NOMO-1 treated with DMSO at 0.1 percent for 48 hours (cell line): ENCODE measurements at regions not wholly inside any gene's neighbourhood (a gene's known extent, or its start where the extent isn't known, plus 50 kb on each side); places are given as distances from the start of the nearest gene placed in this dataset.
A peak's percentile ranks its signal among the peaks of the same experiment; 100 is the strongest.

ENCODE experiments used
- DNase-seq: peaks from one replicate; lab custom pipeline; 2025; ENCODE audit not compliant: unreplicated experiment; lab: John Stamatoyannopoulos, UW

- DNase-seq, result peak; percentile 28
These were observed 203.3 kb upstream of the NUDT4 start for GRCh38 chr12:93174473-93174872.

DNA sequence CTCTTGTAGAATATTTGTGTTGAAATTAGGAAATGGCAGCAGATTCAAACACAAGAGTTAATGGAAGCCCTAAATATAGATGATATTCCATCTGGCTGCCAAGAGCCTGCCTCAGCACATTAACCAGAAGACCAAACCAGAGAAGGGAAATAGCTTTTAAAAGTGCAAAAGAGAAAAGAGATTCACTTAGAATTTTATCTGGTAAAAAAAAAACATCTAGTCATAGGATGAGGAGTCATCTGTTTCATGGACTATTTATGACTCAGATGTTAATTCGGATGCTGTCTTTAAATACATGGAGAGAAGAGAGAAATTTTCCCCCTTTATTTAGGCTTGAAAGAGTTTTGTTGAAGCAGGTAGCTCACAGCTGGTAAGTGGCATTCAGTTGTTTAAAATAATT, 201.6 kb upstream of the NUDT4 start:
- no peak for DNase-seq

DNA sequence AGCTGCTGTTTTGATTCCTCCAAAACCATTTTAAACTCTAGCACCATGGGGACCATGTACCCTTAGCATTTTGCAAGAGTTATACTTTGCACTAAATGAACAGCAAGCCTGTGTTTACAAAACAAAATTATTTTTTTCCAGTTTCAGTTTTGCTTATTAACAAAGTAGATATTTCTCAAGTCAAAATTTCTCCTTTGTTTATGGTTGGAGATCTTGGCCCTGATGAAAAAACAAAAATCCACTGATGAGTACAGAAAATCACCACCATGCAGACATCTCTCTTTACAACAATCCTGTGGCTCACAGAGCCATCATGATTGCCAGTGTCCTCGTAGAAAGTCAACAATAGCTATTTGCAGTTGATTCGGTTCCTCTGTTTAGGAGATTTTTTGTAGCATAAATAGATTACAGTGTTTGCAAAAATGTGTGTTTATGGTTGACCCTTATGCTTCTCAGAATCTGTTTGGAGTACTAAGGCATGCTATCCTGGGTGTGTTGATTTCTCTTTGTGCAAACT, 201.1 kb upstream of the NUDT4 start:
- no peak for DNase-seq

- no peak for DNase-seq
These were observed 200.2 kb upstream of the NUDT4 start for GRCh38 chr12:93177208-93178153.

DNA sequence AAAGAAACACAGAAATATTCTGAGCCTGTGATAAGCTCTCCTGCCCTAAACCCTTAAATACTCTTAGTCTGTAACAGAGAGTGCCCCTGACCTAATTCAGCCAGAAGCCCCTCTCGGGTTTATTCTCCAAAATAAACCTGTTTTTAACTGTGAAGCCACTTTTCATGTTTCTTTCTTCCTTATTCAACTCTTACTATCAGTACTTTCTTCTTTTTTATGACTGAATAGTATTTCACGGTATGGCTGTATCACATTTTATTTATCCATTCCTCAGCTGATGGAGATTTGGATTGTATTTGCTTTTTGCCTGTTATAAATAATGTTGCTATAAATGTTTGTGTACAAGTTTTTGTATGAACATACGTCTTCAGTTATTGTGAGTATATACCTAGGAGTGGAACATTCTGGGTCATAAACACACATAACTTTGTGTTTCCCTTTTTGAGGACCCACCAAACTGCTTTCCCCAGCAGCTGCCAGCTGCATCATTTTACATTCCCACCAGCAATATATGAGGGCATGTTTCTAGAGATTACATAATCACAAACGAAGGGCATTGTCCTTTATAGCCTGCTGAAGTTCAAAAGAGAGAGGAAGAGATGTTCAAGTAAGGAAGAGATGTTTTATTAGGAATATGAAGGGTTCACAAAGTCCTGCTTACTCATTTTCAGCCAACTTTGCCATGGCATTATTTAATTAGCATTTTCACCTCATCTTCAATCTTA, 199.4 kb upstream of the NUDT4 start:
- DNase-seq, result no peak

DNA sequence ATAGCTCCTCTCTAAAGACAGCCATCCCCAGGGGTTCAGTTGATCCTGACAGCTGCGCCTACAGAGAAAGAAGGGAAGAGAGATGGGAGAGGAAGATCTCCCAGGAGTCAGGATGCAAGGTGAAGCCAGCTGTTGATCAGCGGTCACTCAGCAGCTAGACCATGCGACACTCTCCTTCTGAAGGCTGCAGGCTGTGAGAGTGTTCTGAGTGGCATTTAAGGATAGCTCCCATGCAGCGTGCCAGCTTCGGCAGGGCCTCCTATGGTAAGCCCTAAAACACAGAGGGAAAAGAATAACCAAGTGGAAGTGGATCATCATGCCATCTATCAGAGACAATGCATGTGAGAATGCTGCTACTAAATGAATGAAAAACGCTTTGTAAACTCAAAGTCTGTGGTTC, 197.9 kb upstream of the NUDT4 start:
- DNase-seq, result no peak

DNA sequence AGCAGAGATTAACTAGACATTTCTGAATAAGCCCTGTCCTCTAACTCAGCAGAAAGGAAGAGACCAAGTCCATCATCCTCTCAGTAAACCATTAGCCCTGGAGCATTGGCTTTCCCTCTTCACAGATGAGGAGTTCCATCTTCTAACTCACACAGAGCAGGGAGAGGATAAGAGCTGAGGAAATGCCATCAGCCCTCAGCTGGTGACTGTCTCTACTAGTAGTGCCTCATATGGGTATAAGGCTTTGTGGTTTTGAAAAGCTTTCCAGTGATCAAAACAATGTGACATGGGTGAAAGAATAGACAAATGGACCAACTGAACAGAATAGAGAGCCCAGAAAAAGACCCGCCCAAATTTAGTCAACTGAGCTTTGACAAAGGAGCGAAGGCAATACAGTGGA, 197.2 kb upstream of the NUDT4 start:
- DNase-seq, result no peak

DNA sequence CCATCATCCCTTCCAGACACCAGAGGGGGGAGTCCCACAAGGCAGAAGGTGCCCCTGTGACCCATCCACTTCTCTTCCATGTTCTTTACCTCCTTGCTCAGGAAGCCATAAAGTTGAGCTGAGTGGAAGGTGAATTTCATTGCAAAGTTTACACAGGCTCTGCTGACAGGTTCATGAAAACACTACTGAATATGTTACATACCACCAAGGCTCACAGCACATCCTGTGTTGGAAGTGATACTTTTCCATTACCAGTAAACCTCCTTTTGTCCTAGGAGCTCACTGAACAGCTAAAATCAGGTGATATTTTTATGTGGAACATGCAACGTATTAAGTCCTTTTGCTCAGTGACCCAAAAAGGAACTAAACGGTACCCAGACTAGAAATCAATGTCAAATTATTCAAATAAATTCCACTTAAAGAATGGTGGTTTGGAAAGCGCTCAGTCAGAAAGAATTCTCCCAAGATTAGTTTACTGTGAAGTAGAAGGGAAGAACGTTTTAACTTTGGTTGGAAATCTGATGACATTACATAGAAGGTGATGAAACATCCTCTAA, 196.2 kb upstream of the NUDT4 start:
- DNase-seq, result no peak

GRCh38 chr12:93183940-93184671, 193.6 kb upstream of the NUDT4 start:
- DNase-seq, result peak; percentile 98

DNA sequence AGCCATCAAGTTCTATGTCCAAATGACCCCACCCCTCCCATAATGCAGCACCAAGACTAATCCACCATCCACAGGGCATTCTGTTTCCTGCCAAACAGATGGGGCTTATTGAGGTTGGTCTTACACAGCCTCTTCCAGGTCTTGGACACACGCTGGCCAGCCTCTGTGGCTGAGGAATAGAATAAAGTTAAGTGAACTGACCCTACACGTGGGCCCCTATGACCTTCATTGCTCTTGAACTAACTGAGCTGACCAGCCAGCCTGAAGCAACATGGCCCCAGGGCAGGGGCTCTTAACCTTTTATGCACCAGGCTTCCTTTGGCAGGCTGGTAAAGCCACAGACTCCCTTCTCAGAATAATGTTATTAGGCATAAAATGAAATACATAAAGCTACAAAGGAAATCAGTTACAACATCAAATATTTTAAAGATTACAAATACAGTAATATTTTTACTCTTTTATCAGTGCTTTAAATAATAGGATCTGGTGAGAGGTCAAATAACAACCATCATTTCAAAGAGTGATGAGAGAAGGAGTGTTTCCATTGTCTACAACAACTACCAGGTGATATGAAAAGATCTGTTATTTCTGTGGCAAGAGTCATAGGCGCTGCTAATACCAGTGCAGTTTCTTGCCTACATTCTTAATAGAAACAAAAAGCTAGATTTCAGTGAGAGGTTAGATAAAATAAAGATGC, 192.9 kb upstream of the NUDT4 start:
- DNase-seq, result no peak

DNA sequence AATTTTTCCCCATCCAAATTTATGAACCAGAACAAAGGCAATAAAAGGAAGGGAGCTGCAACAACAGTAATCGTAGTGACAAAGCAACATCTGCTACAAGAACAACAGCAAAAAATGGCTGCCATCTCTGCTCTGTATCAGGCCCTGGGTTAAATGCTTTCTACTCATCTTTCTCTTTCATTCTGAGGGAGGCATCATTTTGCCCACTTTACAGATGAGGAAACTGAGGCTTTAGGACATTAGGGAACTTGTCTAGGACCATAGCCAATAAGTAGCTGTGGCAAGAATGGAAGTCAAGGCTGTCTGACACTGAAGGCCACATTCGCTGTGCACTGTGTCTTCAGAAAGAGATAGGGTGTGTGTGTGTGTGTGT, 192.4 kb upstream of the NUDT4 start:
- no peak for DNase-seq

GRCh38 chr12:93186131-93186530, 191.6 kb upstream of the NUDT4 start:
- DNase-seq, result peak; percentile 76

DNA sequence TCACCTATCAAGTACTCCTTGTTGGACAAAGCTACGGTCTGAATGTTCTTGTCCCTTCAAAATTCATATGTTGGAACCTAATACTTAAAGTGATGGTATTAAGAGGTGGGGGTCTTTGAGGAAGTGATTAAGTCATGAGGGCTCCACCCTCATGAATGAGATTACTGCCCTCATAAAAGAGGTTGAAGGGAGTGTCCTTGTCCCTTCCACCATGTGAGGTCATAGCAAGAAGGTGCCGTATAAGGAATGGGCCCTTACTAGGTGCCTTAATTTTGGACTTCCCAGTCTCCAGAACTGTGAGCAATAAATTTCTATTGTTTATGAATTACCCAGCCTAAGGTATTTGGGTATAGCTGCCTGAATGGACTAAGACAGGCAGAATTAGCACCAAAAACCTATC, 191.1 kb upstream of the NUDT4 start:
- no peak for DNase-seq

- DNase-seq, result no peak
These were observed 186.3 kb upstream of the NUDT4 start for GRCh38 chr12:93191423-93191822.

- no peak for DNase-seq
These were observed 185.8 kb upstream of the NUDT4 start for GRCh38 chr12:93191956-93192355.

DNA sequence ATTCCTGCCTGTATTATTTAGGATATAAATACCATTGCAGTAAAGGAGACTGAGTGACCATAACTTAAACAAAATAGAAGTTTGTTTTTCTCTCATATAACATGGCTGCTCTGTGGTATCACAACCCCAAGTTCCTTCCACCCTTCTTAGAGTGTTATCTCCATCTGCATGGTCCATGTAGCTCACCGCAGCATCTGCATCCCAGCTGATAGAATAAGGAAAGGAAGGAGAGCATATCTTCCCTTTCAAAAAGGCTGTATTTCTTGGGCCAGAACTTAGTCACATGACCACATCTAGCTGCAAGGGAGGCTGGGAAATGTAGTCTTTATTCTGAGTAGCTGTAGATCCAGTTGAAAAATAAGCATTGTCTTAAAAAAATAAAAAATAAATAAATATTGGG, 184.8 kb upstream of the NUDT4 start:
- no peak for DNase-seq

DNA sequence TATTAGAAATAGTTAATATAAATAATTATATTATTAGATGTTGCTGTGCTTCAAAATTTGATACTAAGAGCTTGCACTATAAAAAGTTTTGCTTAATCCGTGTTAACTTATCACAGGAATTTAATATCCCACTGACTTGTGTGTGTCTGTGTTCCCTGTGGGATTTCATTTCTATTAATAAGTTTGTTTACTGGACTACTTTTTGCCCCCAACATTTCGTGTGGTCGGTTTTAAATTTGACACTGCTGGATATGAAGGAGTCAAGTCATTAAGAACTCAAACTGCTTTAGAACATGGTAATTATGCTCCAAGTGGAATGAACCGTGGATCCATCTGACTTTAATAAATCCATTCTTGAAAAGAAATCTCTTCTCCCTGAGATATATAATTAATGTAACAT, 182.2 kb upstream of the NUDT4 start:
- no peak for DNase-seq

- no peak for DNase-seq
These were observed 180.6 kb upstream of the NUDT4 start for GRCh38 chr12:93197067-93197593.

DNA sequence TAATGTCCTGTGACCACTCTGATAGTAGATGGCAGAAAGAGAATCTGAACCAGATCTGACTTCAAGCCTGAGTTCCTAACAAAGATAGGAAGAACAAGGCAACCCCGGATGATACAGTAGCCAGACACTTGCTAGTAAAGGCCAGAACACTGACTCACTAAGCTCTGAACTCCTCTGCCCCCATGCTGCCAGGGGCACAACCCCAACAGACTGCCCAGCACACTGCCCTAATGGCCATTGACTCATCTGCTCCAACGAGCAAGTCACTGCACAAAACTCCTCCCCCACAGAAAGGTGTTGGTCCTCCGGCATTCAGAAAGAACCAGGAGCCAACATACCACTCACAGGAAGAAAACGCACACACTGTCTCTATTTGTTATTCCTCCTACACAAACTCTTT, 179.6 kb upstream of the NUDT4 start:
- DNase-seq, result no peak

GRCh38 chr12:93199831-93200236, 177.9 kb upstream of the NUDT4 start:
- DNase-seq, result no peak
